T-helper 1 cell treated with Interleukin-12 subunit alpha and Interleukin-12 subunit beta and Interleukin-4 antibody, amounts not matched to agents 30 ng/mL and 1 ng/mL, for 36 hours (primary cell): ENCODE measurements at regions not wholly inside any gene's neighbourhood (a gene's known extent, or its start where the extent isn't known, plus 50 kb on each side); places are given as distances from the start of the nearest gene placed in this dataset.
"Not testable (repeated sequence)": the region's sequence is repeated elsewhere in the genome, so short reads cannot be mapped to it uniquely, and the experiment has no call there.

Source experiments
- intact Hi-C: fragments of 100-400 bp; cut with micrococcal nuclease; formaldehyde crosslinking; loops from one replicate; pipeline ENCODE4 v1.15.1; 2024

GRCh38 chrY:13756615-13757014, 52.9 kb downstream of the TMSB4Y start:
- intact Hi-C loops = loop anchor here (10.0 kb wide), 1 partner anchor 48 kb away; no protein-coding TSS in a partner anchor

DNA sequence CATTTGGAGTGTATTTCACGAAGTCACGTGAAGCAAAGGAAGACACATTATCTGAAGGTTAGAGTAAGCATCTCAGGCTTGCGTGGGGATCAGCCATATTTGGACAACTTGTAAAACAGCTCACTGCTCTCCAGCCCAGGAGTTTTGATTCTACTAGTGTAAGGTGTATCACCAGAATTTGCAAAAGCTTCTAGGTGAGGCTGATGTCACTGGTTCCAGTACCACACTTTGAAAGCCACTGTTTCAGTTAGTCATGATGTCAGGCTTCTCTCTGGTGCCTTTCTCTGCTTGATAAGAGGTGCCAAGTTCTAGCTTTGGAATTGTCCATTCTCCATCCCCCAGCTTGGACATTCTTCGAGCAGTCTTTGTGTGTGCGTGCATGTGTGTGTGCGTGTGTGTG, 62.3 kb downstream of the TMSB4Y start:
- intact Hi-C loops = no loop called here

DNA sequence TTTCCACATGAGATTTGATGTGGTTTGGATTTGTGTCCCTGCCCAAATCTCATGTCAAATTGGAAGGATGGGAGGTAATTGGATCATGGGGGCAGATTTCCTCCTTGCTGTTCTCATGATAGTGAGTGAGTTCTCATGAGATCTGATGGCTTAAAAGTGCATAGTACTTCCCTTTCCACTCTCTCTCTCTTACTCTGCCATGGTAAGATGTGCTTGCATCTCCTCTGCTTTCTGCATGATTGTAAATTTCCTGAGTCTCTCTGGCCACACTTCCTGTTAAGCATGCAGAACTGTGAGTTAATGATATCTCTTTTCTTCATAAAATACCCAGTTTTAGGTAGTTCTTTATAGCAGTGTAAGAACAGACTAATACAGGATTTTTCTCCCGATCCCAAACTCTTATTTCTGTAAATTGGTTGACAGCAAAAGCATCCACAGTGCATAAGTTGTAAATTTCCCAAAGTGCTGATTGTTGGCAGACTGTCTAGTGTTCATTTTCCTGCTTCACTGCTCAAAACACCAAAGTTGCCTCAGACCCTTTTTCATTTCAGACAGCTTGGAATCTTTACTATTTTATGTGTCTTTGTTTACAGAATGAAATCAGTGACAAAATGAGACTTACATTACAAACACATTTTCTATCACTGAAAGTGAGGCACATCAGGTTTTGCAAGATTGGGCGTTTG, 86.6 kb downstream of the TMSB4Y start:
- intact Hi-C loops = no loop called here

DNA sequence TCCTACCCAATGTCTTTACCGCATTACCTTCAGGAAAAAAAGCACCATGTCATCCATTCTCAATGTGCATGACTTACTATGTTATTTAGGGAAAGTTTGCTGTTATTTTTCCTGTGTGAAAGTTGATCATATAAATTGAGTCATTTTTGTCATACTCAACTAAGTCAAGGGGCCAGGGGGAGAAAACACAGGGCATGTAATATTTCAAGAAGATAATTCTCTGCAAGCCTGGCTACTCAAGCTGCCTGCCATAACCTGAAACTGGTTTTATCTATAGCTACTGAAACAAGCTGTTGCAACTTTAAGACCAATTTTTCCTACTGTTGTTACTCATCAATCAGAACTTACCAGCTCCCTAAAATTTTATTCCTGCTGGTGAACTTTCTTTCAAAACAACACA, 91.4 kb downstream of the TMSB4Y start:
- intact Hi-C loops = no loop called here

DNA sequence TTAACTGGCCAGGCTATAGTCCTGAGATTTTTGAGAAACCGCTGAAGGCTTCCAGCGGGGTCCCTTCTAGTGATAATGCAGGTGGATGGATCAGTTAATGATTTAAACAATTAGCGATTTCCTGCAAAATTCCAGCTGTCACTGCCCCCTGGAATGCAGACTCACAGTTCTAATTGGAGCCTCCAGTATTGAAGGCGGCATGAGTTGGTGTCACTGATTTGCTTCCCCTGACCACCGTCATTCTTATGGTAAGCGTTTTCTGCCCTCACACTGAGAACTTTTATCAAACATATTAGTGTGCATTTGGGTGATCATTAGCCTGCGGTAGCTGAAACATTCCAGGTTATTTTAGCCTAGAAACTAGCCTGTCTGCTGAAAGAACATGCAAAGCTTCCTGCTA, 99.1 kb downstream of the TMSB4Y start:
- intact Hi-C loops = loop anchor here (10.0 kb wide), 1 partner anchor 48 kb away; no protein-coding TSS in a partner anchor

- intact Hi-C loops = loop anchor here (10.0 kb wide), 1 partner anchor 49 kb away; no protein-coding TSS in a partner anchor
These were observed 99.7 kb downstream of the TMSB4Y start for GRCh38 chrY:13803424-13803823.

DNA sequence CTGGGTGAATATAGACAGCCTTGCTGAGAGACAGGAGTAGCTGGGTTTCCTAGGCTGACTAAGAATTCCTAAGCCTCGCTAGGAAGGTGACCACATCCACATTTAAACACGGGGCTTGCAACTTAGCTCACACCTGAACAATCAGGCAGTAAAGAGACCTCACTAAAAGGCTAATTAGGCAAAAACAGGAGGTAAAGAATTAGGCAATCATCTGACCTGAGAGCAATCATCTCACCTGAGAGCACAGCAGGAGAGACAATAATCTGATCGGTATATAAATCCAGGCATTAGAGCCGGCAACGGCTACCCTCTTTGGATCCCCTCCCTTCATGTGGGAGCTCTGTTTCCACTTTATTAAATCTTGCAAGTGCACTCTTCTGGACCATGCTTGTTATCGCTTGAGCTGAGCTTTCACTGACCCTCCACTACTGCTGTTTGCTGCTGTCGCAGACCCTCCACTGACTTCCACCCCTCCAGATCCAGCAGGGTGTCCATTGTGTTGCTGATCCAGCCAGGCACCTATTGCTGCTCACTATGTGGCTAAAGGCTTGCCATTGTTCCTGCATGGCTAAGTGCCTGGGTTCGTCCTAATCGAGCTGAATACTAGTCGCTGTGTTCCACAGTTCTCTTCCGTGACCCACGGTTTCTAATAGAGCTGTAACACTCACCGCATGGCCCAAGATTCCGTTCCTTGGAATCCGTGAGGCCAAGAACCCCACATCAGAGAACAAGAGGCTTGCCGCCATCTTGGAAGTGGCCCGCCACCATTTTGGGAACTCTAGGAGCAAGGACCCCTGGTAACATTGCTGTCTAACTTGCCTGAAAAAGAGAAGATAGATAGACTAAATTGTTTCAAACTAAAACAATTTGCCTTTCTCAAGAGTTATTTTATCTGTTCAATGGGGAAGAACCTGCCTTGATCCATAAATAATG, 100.7 kb downstream of the TMSB4Y start:
- intact Hi-C loops = loop anchor here (10.0 kb wide), 1 partner anchor 50 kb away; no protein-coding TSS in a partner anchor

GRCh38 chrY:13805057-13805735, 101.5 kb downstream of the TMSB4Y start:
- intact Hi-C loops = loop anchor here (10.0 kb wide), 1 partner anchor 50 kb away; no protein-coding TSS in a partner anchor

- intact Hi-C loops = loop anchor here (10.0 kb wide), 1 partner anchor 51 kb away; no protein-coding TSS in a partner anchor
These were observed 102.0 kb downstream of the TMSB4Y start for GRCh38 chrY:13805736-13806067.

DNA sequence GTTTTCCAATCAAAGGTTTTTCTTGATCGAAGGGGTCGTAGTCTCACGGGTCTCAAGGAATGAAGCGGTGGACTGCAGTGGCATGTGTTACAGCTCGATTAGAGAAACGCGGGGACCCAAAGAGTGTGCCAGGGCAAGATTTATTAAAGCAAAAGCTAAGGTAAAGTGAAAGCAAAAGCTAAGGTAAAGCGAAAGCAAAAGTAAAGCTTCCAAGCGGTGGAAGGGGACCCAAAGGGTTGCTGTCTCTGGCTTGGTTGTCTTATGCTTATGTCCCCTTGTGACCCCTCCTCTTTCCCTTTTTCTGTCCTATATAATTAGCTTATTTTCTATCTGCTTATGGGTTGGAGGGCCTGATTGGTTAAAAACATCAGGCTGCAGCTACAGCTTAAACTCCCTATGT, 126.4 kb downstream of the TMSB4Y start:
- intact Hi-C loops = loop anchor here (1.0 kb wide), 1 partner anchor 127 kb away; the partner anchor contains the start of gene TMSB4Y

DNA sequence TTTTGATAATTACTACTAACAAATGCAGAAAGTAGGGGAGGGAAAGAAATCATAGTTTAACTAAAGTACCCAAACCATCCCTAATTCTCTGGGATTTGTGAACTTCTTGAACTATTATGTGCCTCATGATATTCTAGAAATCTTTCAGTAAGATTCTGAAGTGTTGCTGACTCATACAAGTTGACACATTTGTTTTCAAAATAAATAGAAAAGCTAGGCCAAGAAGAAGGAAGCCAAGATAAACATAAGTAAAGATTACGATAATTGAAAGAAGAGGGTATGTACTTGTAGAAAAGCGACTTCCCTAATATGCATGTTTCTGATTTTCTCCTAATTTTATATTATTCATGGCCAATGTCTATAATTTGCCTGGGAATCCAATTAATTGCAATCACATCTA, 140.7 kb downstream of the TMSB4Y start:
- intact Hi-C loops = no loop called here

- intact Hi-C loops = no loop called here
These were observed 141.0 kb downstream of the VCY start for GRCh38 chrY:13845276-13845675.

GRCh38 chrY:13869611-13870010, 116.7 kb downstream of the VCY start:
- intact Hi-C loops = no loop called here

DNA sequence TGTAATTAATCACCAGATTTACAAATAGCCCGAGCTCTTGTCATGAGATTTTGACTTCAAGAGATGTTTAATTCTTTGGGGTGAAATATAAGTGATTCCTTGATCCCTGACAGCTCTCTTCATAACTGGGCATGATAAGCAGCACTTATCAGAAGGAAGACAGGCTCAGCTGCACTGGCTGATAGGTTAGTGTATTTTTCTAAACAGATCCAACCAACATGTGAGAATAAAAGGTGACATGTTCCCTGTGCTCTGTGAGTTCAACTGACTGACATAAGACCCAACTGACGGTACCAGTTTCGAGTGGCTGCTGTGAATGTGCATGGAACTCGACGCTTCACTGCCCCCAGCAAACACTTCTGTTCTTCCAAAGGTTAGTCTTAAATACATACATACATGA, 114.8 kb downstream of the VCY start:
- intact Hi-C loops = no loop called here

GRCh38 chrY:13872696-13873095, 113.6 kb downstream of the VCY start:
- intact Hi-C loops = no loop called here

DNA sequence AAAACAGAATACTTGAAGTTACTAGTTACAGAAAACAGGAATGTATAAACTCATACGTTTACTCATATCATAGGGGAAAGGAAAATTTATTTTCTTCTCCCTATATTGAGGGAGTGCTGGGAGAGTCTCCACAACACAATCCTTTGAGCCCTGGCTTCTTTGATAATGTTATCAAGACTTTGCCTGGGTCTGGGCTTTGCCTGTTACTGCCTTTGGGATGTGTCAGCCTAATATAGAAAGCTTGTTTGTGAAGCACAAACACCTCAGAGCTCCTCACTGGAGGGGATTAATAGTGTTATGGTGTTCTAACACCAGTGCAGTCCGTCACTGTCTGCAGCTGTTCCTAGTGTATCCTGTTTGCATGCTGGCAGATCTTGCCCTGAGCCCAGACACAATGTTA, 107.8 kb downstream of the VCY start:
- intact Hi-C loops = no loop called here

GRCh38 chrY:13881096-13881495, 105.2 kb downstream of the VCY start:
- intact Hi-C loops = no loop called here

DNA sequence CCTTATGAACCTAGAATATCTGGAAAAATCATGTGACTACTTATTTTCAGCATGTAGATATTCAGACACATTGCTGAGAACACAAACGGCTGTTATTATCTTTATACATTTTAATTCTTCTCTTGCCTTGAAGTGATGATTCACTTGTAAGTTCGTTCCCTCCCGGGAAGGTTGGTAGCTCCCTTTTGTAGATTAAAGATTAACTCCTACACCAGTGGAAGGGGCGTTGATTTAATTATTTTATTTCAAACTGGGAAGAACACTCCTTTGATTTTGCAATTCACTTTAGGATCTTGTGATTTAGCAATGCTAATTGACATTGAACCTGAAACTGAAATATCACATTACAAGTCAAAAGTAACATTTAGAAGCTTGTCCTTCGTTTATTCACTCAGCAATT, 103.4 kb downstream of the VCY start:
- intact Hi-C loops = no loop called here

- intact Hi-C loops = loop anchor here (1.0 kb wide), 1 partner anchor 156 kb away; no protein-coding TSS in a partner anchor
These were observed 92.2 kb downstream of the VCY start for GRCh38 chrY:13894028-13894427.

- intact Hi-C loops = no loop called here
These were observed 78.5 kb downstream of the VCY start for GRCh38 chrY:13907736-13908135.

GRCh38 chrY:13930436-13930835, 55.8 kb downstream of the VCY start:
- intact Hi-C loops = not testable (repeated sequence)
